Uterus (tissue), 2 donors: ENCODE measurements at regions not wholly inside any gene's neighbourhood (a gene's known extent, or its start where the extent isn't known, plus 50 kb on each side); places are given as distances from the start of the nearest gene placed in this dataset.

Experiments
- CTCF ChIP-seq, 4 experiments: fragments of 200-600 bp in 2 of 4; fragments of 450-650 bp in 2 of 4; sonication (generic) in 2 of 4; IDR thresholded peaks; one replicate each; pipeline ENCODE4 v1.5.1; 2016 to 2019; ENCODE audit warnings: antibody characterized with exemption in 4 of 4, mild to moderate bottlenecking in 2 of 4, moderate library complexity in 1 of 4
- POLR2A ChIP-seq, 2 donors: fragments of 450-650 bp; IDR thresholded peaks; one replicate each; pipeline ENCODE4 v1.6.1; 2016; ENCODE audit warnings: antibody characterized with exemption in 2 of 2, mild to moderate bottlenecking in 1 of 2, moderate library complexity in 1 of 2

- no peak for TF ChIP-seq CTCF (IDR thresholded peaks at IDR 0.05)
- no peak for TF ChIP-seq POLR2A (IDR thresholded peaks at IDR 0.05)
Observed at GRCh38 chr20:55155360-55155759, 680.0 kb downstream of the DOK5 start.
